OCI-LY7 (cell line): ENCODE measurements at regions not wholly inside any gene's neighbourhood (a gene's known extent, or its start where the extent isn't known, plus 50 kb on each side); places are given as distances from the start of the nearest gene placed in this dataset.

ENCODE experiments used
- EZH2phosphoT487 ChIP-seq: fragments of 200-600 bp; sonication (generic); IDR thresholded peaks from 2 replicates; pipeline ENCODE4 v1.6.1; 2018; ENCODE audit warnings: low read depth, borderline replicate concordance, mild to moderate bottlenecking, mixed run types, antibody characterized with exemption, low read length, moderate library complexity, mixed read lengths
- TF ChIP-seq, protein P1 (sequence below): fragments of 200-600 bp; sonication (generic); conservative IDR thresholded peaks from 2 replicates; pipeline ENCODE4 v1.5.1; 2014; ENCODE audit warnings: mild to moderate bottlenecking, antibody characterized with exemption, low read length, moderate library complexity, mixed read lengths

DNA sequence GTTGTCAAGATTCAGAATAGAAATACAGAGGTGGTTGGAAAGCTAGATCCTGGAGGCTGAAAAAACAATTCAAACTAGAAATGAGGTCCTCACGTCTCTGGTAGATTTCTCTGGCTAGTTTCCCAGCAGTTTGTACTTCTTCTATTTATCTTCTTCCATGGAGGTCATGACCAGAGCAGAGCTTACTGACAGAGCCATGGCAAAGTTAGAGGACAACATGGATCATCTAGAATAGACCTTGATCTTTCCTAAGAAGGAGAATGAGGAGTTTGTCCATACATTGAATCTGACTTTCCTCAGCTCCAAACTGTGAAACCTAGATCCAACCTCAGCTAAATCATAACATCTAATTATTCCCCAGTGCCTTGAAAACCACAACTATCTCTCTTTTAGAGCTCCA, 900.8 kb upstream of the GOT2 start:
- TF ChIP-seq, protein P1, sequence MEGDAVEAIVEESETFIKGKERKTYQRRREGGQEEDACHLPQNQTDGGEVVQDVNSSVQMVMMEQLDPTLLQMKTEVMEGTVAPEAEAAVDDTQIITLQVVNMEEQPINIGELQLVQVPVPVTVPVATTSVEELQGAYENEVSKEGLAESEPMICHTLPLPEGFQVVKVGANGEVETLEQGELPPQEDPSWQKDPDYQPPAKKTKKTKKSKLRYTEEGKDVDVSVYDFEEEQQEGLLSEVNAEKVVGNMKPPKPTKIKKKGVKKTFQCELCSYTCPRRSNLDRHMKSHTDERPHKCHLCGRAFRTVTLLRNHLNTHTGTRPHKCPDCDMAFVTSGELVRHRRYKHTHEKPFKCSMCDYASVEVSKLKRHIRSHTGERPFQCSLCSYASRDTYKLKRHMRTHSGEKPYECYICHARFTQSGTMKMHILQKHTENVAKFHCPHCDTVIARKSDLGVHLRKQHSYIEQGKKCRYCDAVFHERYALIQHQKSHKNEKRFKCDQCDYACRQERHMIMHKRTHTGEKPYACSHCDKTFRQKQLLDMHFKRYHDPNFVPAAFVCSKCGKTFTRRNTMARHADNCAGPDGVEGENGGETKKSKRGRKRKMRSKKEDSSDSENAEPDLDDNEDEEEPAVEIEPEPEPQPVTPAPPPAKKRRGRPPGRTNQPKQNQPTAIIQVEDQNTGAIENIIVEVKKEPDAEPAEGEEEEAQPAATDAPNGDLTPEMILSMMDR, result no peak
- TF ChIP-seq EZH2phosphoT487, result no peak
